Putamen (tissue), 1 donor: ENCODE measurements at regions not wholly inside any gene's neighbourhood (a gene's known extent, or its start where the extent isn't known, plus 50 kb on each side); places are given as distances from the start of the nearest gene placed in this dataset.
A peak's percentile ranks its signal among the peaks of the same experiment; 100 is the strongest.

Source experiments
- DNase-seq: peaks from one replicate; pipeline ENCODE4 v3.0.0-alpha.2; 2016; ENCODE audit warnings: low spot score

- DNase-seq = no peak
Measured at GRCh38 chrX:40177942-40178715, 80.4 kb upstream of the BCOR start.

GRCh38 chrX:40177489-40177888 is 79.7 kb upstream of the BCOR start:
- DNase-seq = no peak

- no peak for DNase-seq
Measured at GRCh38 chrX:40177117-40177430, 79.3 kb upstream of the BCOR start.

- no peak for DNase-seq
Measured at GRCh38 chrX:40176351-40177116, 78.8 kb upstream of the BCOR start.

GRCh38 chrX:40175511-40176350 is 78.0 kb upstream of the BCOR start:
- peak; percentile 59 for DNase-seq

- DNase-seq = no peak
Measured at GRCh38 chrX:40174854-40175510, 77.2 kb upstream of the BCOR start.

GRCh38 chrX:40174001-40174853 is 76.5 kb upstream of the BCOR start:
- no peak for DNase-seq

GRCh38 chrX:40173143-40174000 is 75.6 kb upstream of the BCOR start:
- no peak for DNase-seq

- DNase-seq = no peak
Measured at GRCh38 chrX:40172401-40173142, 74.8 kb upstream of the BCOR start.

GRCh38 chrX:40171513-40172400 is 74.0 kb upstream of the BCOR start:
- DNase-seq = no peak

- DNase-seq = no peak
Measured at GRCh38 chrX:40170830-40171512, 73.2 kb upstream of the BCOR start.

GRCh38 chrX:40169193-40170101 is 71.7 kb upstream of the BCOR start:
- no peak for DNase-seq

- DNase-seq = no peak
Measured at GRCh38 chrX:40168480-40169011, 70.8 kb upstream of the BCOR start.

- DNase-seq = no peak
Measured at GRCh38 chrX:40167850-40168479, 70.2 kb upstream of the BCOR start.

GRCh38 chrX:40167233-40167849 is 69.6 kb upstream of the BCOR start:
- DNase-seq = no peak

- DNase-seq = no peak
Measured at GRCh38 chrX:40166582-40166981, 68.8 kb upstream of the BCOR start.
